ENCODE measurements at regions not wholly inside any gene's neighbourhood (a gene's known extent, or its start where the extent isn't known, plus 50 kb on each side); places are given as distances from the start of the nearest gene placed in this dataset.

- no peak for TF ChIP-seq CTCF (IDR thresholded peaks at IDR 0.05; ENCODE audit: insufficient read depth, low read depth, low read length)
- no peak for DNase-seq (ENCODE audit: low read depth)
- H3K4me3 ChIP-seq (ENCODE audit: low read depth, low read length): no peak overlapping the region
Measured at GRCh38 chr20:61055180-61056010, 196.7 kb upstream of the CDH4 start.

- no peak for TF ChIP-seq CTCF (IDR thresholded peaks at IDR 0.05; ENCODE audit: insufficient read depth, low read depth, low read length)
- no peak overlapping the region for H3K4me3 ChIP-seq (ENCODE audit: low read depth, low read length)
- DNase-seq (ENCODE audit: low read depth): no peak
Measured at GRCh38 chr20:61056116-61056515, 195.9 kb upstream of the CDH4 start.

GRCh38 chr20:61056627-61057442 lies 195.2 kb upstream of the CDH4 start:
- H3K4me3 ChIP-seq (ENCODE audit: low read depth, low read length): no peak overlapping the region
- no peak for DNase-seq (ENCODE audit: low read depth)
- no peak for TF ChIP-seq CTCF (IDR thresholded peaks at IDR 0.05; ENCODE audit: insufficient read depth, low read depth, low read length)

DNA sequence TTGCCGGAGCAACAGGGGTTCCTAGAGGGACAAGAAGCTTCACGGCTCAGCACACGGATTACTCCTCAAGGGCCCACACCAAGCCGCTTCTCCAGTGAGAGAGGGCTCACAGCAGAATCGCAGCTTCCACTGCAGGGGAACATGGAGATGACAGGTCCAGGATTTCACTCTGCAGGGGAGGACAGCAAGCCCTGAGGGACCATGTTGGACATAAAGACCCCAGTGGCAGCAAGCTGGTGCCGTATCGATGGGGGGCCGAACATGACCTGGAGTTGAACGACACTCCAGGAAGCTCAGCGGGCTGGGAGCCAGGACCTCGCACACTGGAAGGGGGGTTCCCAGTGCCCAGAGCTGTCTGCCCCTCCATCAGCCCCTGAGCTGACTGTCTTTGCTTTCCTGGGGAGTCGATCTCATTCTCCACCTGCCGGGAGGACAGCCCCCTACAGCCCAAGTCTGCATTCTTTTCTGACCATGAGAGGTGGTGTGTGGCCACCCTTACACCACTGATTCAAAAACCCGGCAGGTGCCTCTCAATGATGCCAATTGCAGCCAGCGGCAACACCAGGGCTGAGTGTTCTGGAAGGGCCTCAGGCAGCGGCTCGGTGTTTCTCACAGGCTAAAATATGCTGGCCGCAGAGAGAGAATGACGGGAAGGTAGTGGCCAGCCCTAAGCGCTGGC lies 194.5 kb upstream of the CDH4 start:
- no peak for DNase-seq (ENCODE audit: low read depth)
- no peak for TF ChIP-seq CTCF (IDR thresholded peaks at IDR 0.05; ENCODE audit: insufficient read depth, low read depth, low read length)
- H3K4me3 ChIP-seq (ENCODE audit: low read depth, low read length): no peak overlapping the region

DNA sequence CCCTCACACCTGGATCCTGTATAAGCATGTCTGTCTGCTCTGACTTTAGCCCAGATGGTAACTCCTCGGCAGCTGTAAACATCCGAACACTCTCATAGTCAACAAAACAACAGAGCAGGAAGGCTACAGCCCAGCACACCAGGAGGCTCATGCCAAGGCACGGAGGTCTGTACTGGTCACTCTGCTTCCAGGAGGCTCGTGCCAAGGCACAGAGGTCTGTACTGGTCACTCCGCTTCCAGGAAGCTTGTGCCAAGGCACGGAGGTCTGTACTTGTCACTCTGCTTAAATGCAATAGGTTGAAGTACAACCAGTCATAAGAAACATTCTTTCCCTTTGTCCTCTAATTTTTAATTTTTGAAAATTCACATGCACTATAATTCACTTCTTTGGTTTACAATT lies 190.1 kb upstream of the CDH4 start:
- no peak for DNase-seq (ENCODE audit: low read depth)
- TF ChIP-seq CTCF (IDR thresholded peaks at IDR 0.05; ENCODE audit: insufficient read depth, low read depth, low read length): no peak
- H3K4me3 ChIP-seq (ENCODE audit: low read depth, low read length): no peak overlapping the region

DNA sequence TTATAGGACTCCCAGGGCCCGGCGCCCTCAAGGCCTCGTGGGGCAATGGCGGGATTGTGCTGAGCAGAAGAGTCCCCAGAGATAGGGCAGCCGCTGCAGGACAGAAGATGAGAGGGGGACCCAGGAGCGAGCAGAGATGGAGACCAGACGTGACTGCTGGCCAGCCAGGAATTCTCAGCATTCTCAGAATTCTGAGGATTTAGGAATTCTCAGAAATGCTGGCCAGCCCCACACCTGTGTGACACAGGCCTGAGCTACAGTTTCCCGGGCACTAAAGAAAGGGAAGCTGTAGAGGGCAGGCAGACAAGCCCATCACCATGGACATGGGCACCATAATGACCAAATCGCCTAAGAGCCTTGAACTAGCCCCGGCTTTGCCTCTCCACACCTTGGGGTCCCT lies 186.2 kb upstream of the CDH4 start:
- no peak for DNase-seq (ENCODE audit: low read depth)
- H3K4me3 ChIP-seq (ENCODE audit: low read depth, low read length): no peak overlapping the region
- TF ChIP-seq CTCF (IDR thresholded peaks at IDR 0.05; ENCODE audit: insufficient read depth, low read depth, low read length): no peak
